Adrenal gland (tissue), 5 donors: ENCODE measurements at regions not wholly inside any gene's neighbourhood (a gene's known extent, or its start where the extent isn't known, plus 50 kb on each side); places are given as distances from the start of the nearest gene placed in this dataset.
"Not testable (repeated sequence)": the region's sequence is repeated elsewhere in the genome, so short reads cannot be mapped to it uniquely, and the experiment has no call there.

Experiments
- CTCF ChIP-seq, 6 experiments: fragments of 450-650 bp in 4 of 6; fragments of 200-600 bp in 2 of 6; sonication (generic) in 1 of 6; IDR thresholded peaks; 1 replicate in 5 of 6; 2 replicates in 1 of 6; pipeline versions ENCODE4 v1.5.1 to v1.8.0; 2016 to 2021; ENCODE audit warnings: antibody characterized with exemption in 6 of 6, mild to moderate bottlenecking in 2 of 6, moderate library complexity in 1 of 6
- POLR2A ChIP-seq, 2 donors: fragments of 450-650 bp; IDR thresholded peaks; one replicate each; pipeline ENCODE4 v1.6.1; 2017; ENCODE audit warnings: antibody characterized with exemption in 2 of 2, mild to moderate bottlenecking in 2 of 2, moderate library complexity in 1 of 2
- donor health status: DM: no; HTN: no; CAD: no.

DNA sequence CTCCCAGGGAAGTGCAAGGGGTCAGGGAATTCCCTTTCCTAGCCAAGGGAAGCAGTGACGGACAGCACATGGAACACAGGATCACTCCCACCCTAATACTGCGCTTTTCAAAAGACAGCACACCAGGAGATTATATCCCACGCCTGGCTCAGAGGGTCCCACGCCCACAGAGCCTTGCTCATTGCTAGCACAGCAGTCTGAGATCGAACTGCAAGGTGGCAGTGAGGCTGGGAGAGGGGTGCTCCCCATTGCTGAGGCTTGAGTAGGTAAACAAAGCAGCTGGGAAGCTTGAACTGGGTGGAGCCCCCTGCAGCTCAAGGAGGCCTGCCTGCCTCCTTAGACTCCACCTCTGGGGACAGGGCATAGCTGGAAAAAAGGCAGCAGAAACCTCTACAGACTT, 149.2 kb downstream of the MACC1 start:
- TF ChIP-seq CTCF, POLR2A (IDR thresholded peaks at IDR 0.05): not testable (repeated sequence)
